PC-3 (cell line): ENCODE measurements at regions not wholly inside any gene's neighbourhood (a gene's known extent, or its start where the extent isn't known, plus 50 kb on each side); places are given as distances from the start of the nearest gene placed in this dataset.

ENCODE experiments used
- CTCF ChIP-seq: fragments of 300-600 bp; sonication (generic); conservative IDR thresholded peaks from 2 replicates; pipeline ENCODE4 v1.5.1; 2017; ENCODE audit warnings: antibody characterized with exemption, low read depth, mild to moderate bottlenecking, low read length
- EZH2phosphoT487 ChIP-seq: fragments of 300-600 bp; sonication (generic); IDR thresholded peaks from 2 replicates; pipeline ENCODE4 v1.6.1; 2018; ENCODE audit warnings: mild to moderate bottlenecking, antibody characterized with exemption, low read length, borderline replicate concordance

DNA sequence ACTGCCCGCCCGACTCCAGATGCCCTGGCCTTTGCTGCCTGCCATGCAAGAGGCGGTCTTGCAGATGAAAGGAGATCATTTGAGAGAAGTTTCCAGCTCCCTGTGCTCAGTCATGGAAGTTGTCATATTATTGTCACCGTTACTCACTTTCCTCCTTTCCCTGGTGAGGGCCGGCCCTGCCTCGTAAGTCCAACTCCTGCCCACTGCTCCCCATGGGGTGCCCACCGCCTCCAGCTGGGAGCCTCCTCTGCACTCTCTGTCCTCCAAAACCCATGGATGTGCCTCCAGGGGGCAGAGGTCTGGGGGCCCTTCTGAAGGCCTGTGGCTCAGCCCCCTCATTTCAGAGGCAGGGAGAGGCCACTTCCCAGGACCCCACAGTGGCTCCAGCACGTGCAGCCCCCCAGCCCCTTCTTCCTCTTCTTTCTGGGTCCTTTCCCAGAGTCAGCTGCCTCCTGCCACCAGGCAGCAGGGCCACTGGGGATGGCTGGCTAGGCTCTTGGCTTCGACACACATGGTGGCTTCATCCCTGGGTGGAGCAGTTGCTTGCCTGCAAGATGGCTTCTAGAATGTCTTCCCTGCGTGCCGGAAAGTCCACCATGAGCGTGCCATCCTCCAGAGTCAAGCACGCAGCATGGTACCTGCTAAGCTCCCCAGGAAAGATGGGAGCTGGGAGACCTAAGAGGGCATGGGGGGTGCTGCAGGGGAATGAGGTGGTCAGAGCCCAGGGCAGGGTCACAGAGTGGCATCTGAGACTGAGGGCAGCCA lies 97.9 kb upstream of the RUNX3 start:
- TF ChIP-seq CTCF (no peak), EZH2phosphoT487 (no peak)
